Stimulated activated CD8-positive, alpha-beta memory T cell treated with anti-CD3 and anti-CD28 coated beads, Interleukin-7, amount 100 ng/mL, for 4 hours (primary cell): ENCODE measurements at regions not wholly inside any gene's neighbourhood (a gene's known extent, or its start where the extent isn't known, plus 50 kb on each side); places are given as distances from the start of the nearest gene placed in this dataset.

Experiments
- DNase-seq, 2 donors: peaks; one replicate each; pipeline ENCODE4 v3.0.0-alpha.2; 2020; ENCODE audit warnings: low read depth in 2 of 2

GRCh38 chr4:155616117-155616516 is 50.5 kb upstream of the GUCY1A1 start:
- no peak for DNase-seq

DNA sequence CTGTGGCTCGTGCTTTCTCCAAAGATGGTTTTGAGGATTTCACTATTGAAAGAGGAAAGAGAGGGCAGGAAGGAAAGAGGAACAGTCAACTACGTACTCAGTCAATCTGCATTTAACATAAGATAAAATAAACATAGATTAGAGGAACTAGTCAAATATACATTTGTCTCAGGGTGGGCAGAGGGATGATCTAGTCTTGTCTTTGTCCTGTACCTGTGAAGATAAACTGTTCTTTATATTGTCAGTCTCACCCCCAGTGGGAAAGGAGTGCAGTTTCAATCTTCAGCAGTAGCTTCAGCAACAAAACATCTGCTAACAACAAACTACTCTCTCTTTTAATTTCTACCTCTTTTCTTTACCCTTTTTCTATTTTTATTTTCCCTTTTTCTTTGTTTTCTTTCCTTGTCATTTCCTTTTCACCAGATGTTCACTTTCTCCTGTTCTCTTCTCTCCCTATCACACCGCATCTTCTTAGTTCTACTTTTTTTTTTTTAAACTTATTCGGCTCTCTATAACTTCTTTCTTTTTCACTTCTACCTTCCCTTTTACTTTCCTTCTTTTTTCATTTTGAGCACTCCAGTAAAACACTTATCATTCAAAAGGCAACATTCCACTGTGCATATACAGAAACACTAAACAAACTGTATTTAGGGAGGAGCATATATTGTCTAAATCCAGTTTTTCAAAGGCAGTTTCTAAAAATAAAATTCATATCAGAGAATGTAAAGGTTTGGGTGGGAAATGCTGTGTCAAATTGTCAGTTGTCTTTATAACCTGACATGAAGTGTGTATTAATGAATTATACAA is 51.4 kb upstream of the GUCY1A1 start:
- no peak for DNase-seq

DNA sequence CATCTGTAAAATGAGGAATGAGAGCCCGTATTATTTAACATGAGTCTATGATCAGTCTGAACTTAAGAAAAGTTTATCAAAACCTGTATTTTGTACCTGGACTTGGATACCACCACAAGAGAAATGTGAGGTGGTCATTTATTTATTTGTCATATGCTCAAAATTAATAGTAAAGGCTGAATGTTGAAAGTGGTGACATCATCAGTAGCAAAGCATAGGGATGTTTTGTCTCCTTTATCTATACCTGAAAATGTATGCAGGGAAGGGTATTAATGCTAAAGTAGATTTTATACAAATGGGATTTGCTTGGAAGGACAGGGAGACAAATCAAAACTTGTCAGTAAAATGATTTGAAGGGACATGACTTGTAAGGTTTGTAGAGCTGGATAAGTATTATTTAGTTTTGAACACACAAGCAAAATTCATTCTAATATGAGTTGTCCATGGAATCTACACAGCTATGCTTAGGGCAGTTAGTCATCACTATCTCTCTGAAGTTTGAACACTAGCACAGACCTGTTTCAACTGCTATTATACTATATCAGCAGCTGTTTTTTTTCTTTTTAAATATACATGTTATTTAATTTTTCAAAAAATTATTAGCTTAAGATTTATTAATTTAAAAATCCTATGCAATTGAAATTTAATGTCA is 52.4 kb upstream of the GUCY1A1 start:
- DNase-seq = no peak

- no peak for DNase-seq
Measured at GRCh38 chr4:155612074-155612473, 54.6 kb upstream of the GUCY1A1 start.

- no peak for DNase-seq
Measured at GRCh38 chr4:155611501-155611900, 55.1 kb upstream of the GUCY1A1 start.

GRCh38 chr4:155610143-155610542 is 56.5 kb upstream of the GUCY1A1 start:
- DNase-seq = no peak

- no peak for DNase-seq
Measured at GRCh38 chr4:155609455-155610059, 57.1 kb upstream of the GUCY1A1 start.

GRCh38 chr4:155608225-155608885 is 58.3 kb upstream of the GUCY1A1 start:
- DNase-seq = no peak

GRCh38 chr4:155607481-155607880 is 59.2 kb upstream of the GUCY1A1 start:
- no peak for DNase-seq

DNA sequence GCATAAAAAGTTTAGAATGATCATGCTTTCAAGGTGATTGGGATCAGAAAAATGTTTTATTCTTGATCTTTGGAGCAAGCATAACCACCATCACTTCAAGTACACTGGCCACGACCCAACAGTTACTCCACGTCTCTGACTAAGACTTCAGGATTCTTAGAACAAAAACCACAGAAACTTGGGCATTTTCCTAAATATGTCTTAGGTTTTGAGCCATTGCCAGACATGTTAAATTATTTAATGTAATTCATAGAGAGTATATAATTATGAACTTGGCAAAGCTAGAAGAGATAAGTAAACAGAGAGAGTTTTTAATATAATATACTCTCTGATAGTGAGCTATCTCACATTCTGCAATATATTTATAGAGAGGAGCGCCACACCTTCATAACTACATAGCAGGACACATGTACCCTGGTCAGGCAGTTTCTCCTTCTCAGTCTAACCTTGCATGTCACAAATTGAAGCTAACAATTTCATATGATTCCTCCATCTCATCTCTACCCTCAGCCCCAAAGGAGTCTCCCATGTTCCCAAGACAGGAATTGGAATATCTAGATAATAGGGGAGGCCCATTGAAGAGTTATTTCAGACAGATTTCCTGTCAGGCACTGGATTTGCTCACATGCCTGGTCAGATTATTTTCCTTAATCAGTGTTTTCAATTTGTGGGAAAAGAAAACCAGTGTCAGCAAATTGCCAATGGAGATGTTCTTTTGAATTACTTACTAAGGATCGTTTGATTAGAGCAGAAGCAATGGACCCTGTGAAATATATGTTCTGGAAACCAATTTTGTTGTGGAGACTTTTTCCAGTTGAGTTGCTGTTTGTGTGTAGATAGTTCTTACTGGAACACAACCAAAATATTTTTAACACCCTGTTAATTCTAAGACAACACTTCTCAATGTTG is 61.7 kb upstream of the GUCY1A1 start:
- no peak for DNase-seq

GRCh38 chr4:155603360-155603891 is 63.2 kb upstream of the GUCY1A1 start:
- no peak for DNase-seq

GRCh38 chr4:155602351-155603140 is 64.1 kb upstream of the GUCY1A1 start:
- DNase-seq = no peak

- DNase-seq = no peak
Measured at GRCh38 chr4:155600244-155600643, 66.4 kb upstream of the GUCY1A1 start.

- no peak for DNase-seq
Measured at GRCh38 chr4:155599596-155599995, 67.1 kb upstream of the GUCY1A1 start.

DNA sequence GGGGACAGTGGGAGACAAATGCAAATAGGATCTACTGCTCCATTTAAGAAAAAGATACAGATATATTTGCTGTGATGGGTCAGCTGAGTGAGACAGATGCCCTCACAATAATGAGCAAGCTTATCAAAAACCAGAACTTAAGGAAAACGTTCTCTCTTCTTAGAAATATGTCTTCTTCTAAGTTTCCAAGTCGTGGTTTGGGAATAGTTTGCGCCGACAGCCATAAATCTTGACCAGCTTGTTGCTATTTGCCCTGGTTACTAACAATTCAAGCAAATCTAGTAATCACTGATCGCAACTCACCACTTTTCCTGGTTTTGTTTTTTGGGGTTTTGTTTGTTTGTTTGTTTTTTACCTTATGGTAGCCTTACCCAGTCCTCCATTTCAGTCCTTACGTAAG is 67.6 kb upstream of the GUCY1A1 start:
- DNase-seq = no peak

DNA sequence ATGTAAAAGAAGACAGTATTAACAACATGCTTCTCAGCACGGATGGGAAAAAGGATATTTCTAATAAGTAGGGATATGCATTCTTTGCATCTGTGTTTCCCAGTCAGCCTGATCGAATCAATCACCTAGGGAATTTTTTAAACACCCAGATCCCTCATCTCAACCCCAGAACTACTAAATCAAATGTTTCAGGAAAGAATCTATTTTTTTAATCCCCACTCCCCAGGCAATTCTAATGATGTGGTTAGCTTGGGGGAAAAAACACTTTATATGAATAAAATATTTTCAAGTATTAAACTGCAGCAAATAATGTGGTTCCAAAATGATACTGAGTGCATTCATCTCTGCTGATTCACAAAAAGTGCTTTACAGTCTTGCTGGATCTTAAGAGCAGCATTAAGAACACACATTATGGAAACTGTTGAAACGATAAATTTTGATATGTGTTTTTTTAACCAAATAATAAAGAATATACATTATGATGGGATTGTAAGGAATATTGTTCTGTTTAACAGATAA is 68.7 kb upstream of the GUCY1A1 start:
- no peak for DNase-seq

DNA sequence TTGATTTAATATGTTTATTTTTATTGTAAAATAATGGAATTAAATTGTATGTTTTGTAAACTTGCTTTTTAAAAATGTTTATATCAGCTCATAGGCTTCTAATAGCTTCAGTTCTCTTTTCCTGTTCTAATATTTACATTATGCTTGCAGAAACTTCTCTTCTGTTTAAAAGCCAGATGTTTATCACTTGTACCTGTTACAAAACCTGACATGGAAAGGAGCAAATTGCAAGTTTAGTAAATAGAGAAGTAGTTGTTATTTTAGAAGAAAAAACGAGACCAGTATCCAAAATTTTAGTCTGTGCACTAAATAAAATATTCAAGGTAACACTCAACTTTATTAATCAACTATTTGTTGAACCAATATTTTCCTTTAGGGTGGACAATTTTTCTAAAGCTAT is 69.4 kb upstream of the GUCY1A1 start:
- DNase-seq = no peak

DNA sequence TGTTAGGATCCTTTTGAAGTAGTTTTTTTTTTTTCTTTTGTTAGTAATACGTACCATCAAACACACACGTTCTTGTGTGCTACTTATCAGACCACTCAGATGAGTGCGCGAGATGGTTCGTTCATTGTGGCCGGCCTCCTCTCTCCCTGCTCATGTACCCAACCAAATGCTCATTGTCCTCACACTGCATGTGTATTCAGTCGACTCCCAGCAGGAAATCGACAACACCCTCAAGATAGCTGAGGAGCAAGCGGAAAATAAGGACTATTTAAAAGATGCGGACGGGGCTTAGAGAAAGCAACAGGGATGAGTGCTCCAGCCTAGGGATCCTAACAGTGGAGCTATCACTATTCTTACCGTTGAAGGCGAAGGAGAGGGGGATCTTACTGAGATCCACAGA is 72.9 kb upstream of the GUCY1A1 start:
- no peak for DNase-seq

- no peak for DNase-seq
Measured at GRCh38 chr4:155592938-155593297, 73.7 kb upstream of the GUCY1A1 start.
